ENCODE measurements at regions not wholly inside any gene's neighbourhood (a gene's known extent, or its start where the extent isn't known, plus 50 kb on each side); places are given as distances from the start of the nearest gene placed in this dataset.

GRCh38 chr5:155919725-155920124 is 407.2 kb upstream of the SGCD start:
- no peak for DNase-seq (ENCODE audit: low read depth)

- no peak for DNase-seq (ENCODE audit: low read depth)
These were observed 405.3 kb upstream of the SGCD start for GRCh38 chr5:155921621-155922020.

GRCh38 chr5:155923784-155924183 is 403.2 kb upstream of the SGCD start:
- no peak for DNase-seq (ENCODE audit: low read depth)

- DNase-seq (ENCODE audit: low read depth): no peak
These were observed 400.9 kb upstream of the SGCD start for GRCh38 chr5:155926031-155926430.

- DNase-seq (ENCODE audit: low read depth): no peak
These were observed 400.2 kb upstream of the SGCD start for GRCh38 chr5:155926766-155927165.

GRCh38 chr5:155929112-155929511 is 397.9 kb upstream of the SGCD start:
- no peak for DNase-seq (ENCODE audit: low read depth)

GRCh38 chr5:155934964-155935363 is 392.0 kb upstream of the SGCD start:
- DNase-seq (ENCODE audit: low read depth): no peak

GRCh38 chr5:155935723-155936122 is 391.2 kb upstream of the SGCD start:
- no peak for DNase-seq (ENCODE audit: low read depth)

GRCh38 chr5:155936520-155937406 is 390.2 kb upstream of the SGCD start:
- no peak for DNase-seq (ENCODE audit: low read depth)

- DNase-seq (ENCODE audit: low read depth): no peak
These were observed 388.9 kb upstream of the SGCD start for GRCh38 chr5:155938051-155938450.

- DNase-seq (ENCODE audit: low read depth): no peak
These were observed 385.6 kb upstream of the SGCD start for GRCh38 chr5:155941340-155941739.

- DNase-seq (ENCODE audit: low read depth): no peak
These were observed 383.2 kb upstream of the SGCD start for GRCh38 chr5:155943516-155944407.

GRCh38 chr5:155947394-155948062 is 379.4 kb upstream of the SGCD start:
- no peak for DNase-seq (ENCODE audit: low read depth)

- no peak for DNase-seq (ENCODE audit: low read depth)
These were observed 378.4 kb upstream of the SGCD start for GRCh38 chr5:155948576-155948975.

- DNase-seq (ENCODE audit: low read depth): no peak
These were observed 374.4 kb upstream of the SGCD start for GRCh38 chr5:155952486-155953089.

GRCh38 chr5:155953335-155953734 is 373.6 kb upstream of the SGCD start:
- no peak for DNase-seq (ENCODE audit: low read depth)

GRCh38 chr5:155954701-155955445 is 372.1 kb upstream of the SGCD start:
- DNase-seq (ENCODE audit: low read depth): peak; percentile 38

GRCh38 chr5:155957884-155958283 is 369.1 kb upstream of the SGCD start:
- no peak for DNase-seq (ENCODE audit: low read depth)

GRCh38 chr5:155959082-155959481 is 367.9 kb upstream of the SGCD start:
- DNase-seq (ENCODE audit: low read depth): no peak

- no peak for DNase-seq (ENCODE audit: low read depth)
These were observed 366.8 kb upstream of the SGCD start for GRCh38 chr5:155960177-155960576.

GRCh38 chr5:155969537-155969936 is 357.4 kb upstream of the SGCD start:
- DNase-seq (ENCODE audit: low read depth): no peak
